SU-DHL-6 (cell line): ENCODE measurements at regions not wholly inside any gene's neighbourhood (a gene's known extent, or its start where the extent isn't known, plus 50 kb on each side); places are given as distances from the start of the nearest gene placed in this dataset.

ENCODE experiments used
- H2AFZ ChIP-seq: fragments of 200-600 bp; sonication (generic); 2 replicates; pipeline ENCODE4 v1.6.1; 2014; ENCODE audit warnings: low read depth, mild to moderate bottlenecking, moderate library complexity, mixed read lengths, antibody characterized with exemption, low read length; ENCODE audit not compliant: severe bottlenecking
- H3F3A ChIP-seq: fragments of 200-600 bp; shearing (Covaris generic); 2 replicates; pipeline ENCODE4 v1.6.0; 2016; ENCODE audit warnings: antibody characterized with exemption, mild to moderate bottlenecking; ENCODE audit not compliant: insufficient read depth
- H3K27ac ChIP-seq: fragments of 200-600 bp; sonication (generic); 2 replicates; pipeline ENCODE4 v1.5.1; 2016; ENCODE audit warnings: low read depth, mild to moderate bottlenecking, low read length, moderate library complexity, mixed read lengths
- H3K27me3 ChIP-seq: fragments of 200-600 bp; sonication (generic), shearing (Covaris generic); 2 replicates; pipeline ENCODE4 v1.6.0; 2014; ENCODE audit warnings: mild to moderate bottlenecking, low read length
- H3K36me3 ChIP-seq: fragments of 200-600 bp; sonication (generic); 2 replicates; pipeline ENCODE4 v1.6.1; 2014; ENCODE audit warnings: mild to moderate bottlenecking, low read length, mixed read lengths
- H3K4me2 ChIP-seq: fragments of 300-600, 200-600 bp; shearing (Covaris generic), sonication (generic); 2 replicates; pipeline ENCODE4 v1.6.0; 2014; ENCODE audit warnings: low read length, low read depth, mild to moderate bottlenecking; ENCODE audit not compliant: poor library complexity, severe bottlenecking
- H3K4me3 ChIP-seq: fragments of 200-600 bp; sonication (generic); 2 replicates; pipeline ENCODE4 v1.5.1; 2014; ENCODE audit warnings: antibody characterized with exemption, low read length, mild to moderate bottlenecking, mixed read lengths; ENCODE audit not compliant: insufficient read depth, poor library complexity, severe bottlenecking
- H3K79me2 ChIP-seq: fragments of 200-600 bp; sonication (generic); 2 replicates; pipeline ENCODE4 v1.6.1; 2014; ENCODE audit warnings: mild to moderate bottlenecking, low read length, moderate library complexity; ENCODE audit not compliant: insufficient read depth
- H3K9ac ChIP-seq: fragments of 200-600 bp; sonication (generic); 2 replicates; pipeline ENCODE4 v1.7.0; 2014; ENCODE audit warnings: mild to moderate bottlenecking, low read length
- H3K9me2 ChIP-seq: fragments of 200-600 bp; sonication (generic); replicated peaks from 2 replicates; pipeline ENCODE4 v1.6.1; 2014; ENCODE audit warnings: low read length; ENCODE audit not compliant: insufficient read depth
- H3K9me3 ChIP-seq: fragments of 200-600 bp; sonication (generic); 2 replicates; pipeline ENCODE4 v1.6.1; 2014; ENCODE audit warnings: low read length, mixed read lengths; ENCODE audit not compliant: insufficient read depth
- H4K20me1 ChIP-seq: fragments of 200-600 bp; sonication (generic); 2 replicates; pipeline ENCODE4 v1.6.1; 2014; ENCODE audit warnings: low read depth, mild to moderate bottlenecking, antibody characterized with exemption, low read length, moderate library complexity, mixed read lengths
- CTCF ChIP-seq: fragments of 200-600 bp; sonication (generic); IDR thresholded peaks from one replicate; pipeline ENCODE4 v1.5.1; 2017; ENCODE audit warnings: antibody characterized with exemption, mild to moderate bottlenecking, low read length, moderate library complexity; ENCODE audit not compliant: insufficient read depth, poor library complexity, severe bottlenecking
- EZH2phosphoT487 ChIP-seq: fragments of 200-600 bp; sonication (generic), shearing (Covaris generic); conservative IDR thresholded peaks from 2 replicates; pipeline ENCODE4 v1.6.1; 2018; ENCODE audit warnings: mild to moderate bottlenecking, antibody characterized with exemption, low read length, moderate library complexity, mixed read lengths

- Histone ChIP-seq H2AFZ (no peak overlapping the region), H3K79me2 (no peaks in the 10 kb centered on the region), H3K9ac (no peak overlapping the region), H3F3A (no peaks in the 10 kb centered on the region), H3K27me3 (no peaks in the 10 kb centered on the region), H3K4me2 (no peak overlapping the region), H3K27ac (no peak overlapping the region), H4K20me1 (no peaks in the 10 kb centered on the region), H3K36me3 (no peaks in the 10 kb centered on the region), H3K4me3 (no peak overlapping the region), H3K9me3 (no peaks in the 10 kb centered on the region), H3K9me2 (no peaks in the 10 kb centered on the region)
- TF ChIP-seq CTCF (no peak), EZH2phosphoT487 (no peak)
Measured at GRCh38 chr9:91156451-91157234, 205.1 kb downstream of the AUH start.

DNA sequence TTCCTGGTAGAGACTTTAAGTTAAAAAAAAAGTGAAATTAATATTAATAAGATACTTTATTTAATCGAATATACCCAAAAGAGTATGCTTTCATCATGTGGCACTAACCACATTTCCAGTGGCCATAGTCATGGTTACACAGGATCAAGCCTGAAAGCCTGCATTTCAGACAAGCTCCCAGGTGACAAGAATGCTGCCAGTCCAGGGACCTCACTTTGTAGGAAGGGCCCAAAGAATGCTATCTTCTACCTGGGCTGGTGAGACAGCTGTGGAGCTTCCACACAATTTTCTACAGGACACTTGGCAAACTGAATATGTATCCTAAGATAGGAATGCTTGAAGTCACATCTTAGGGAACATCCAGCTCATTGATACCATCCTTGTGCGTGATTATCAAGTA is 203.8 kb downstream of the AUH start:
- Histone ChIP-seq H3K4me2 (no peak overlapping the region), H3F3A (no peaks in the 10 kb centered on the region), H3K79me2 (no peaks in the 10 kb centered on the region), H3K9me2 (no peaks in the 10 kb centered on the region), H3K27me3 (no peaks in the 10 kb centered on the region), H3K9ac (no peak overlapping the region), H3K4me3 (no peak overlapping the region), H3K9me3 (no peaks in the 10 kb centered on the region), H2AFZ (no peak overlapping the region), H4K20me1 (no peaks in the 10 kb centered on the region), H3K36me3 (no peaks in the 10 kb centered on the region), H3K27ac (no peak overlapping the region)
- TF ChIP-seq EZH2phosphoT487 (no peak), CTCF (no peak)

GRCh38 chr9:91158286-91158685 is 203.4 kb downstream of the AUH start:
- H3K9ac ChIP-seq, result no peak overlapping the region
- no peak overlapping the region for H2AFZ ChIP-seq
- no peaks in the 10 kb centered on the region for H3K9me3 ChIP-seq
- H3K79me2 ChIP-seq, result no peaks in the 10 kb centered on the region
- H3K27ac ChIP-seq, result no peak overlapping the region
- no peaks in the 10 kb centered on the region for H3K9me2 ChIP-seq
- no peaks in the 10 kb centered on the region for H4K20me1 ChIP-seq
- no peaks in the 10 kb centered on the region for H3K27me3 ChIP-seq
- H3K36me3 ChIP-seq, result no peaks in the 10 kb centered on the region
- TF ChIP-seq EZH2phosphoT487 (no peak), CTCF (no peak)
- H3F3A ChIP-seq, result no peaks in the 10 kb centered on the region
- H3K4me3 ChIP-seq, result no peak overlapping the region
- H3K4me2 ChIP-seq, result no peak overlapping the region
